Left lung (tissue), 4 donors: ENCODE measurements at regions not wholly inside any gene's neighbourhood (a gene's known extent, or its start where the extent isn't known, plus 50 kb on each side); places are given as distances from the start of the nearest gene placed in this dataset.

Experiments
- ATAC-seq: fragments of 200-7000 bp; cut with Tn5 transposase; one replicate; pipeline ENCODE4 v1.9.1; 2020; ENCODE audit warnings: moderate library complexity
- DNase-seq, 4 donors: peaks; one replicate each; pipeline ENCODE4 v3.0.0-alpha.2; 2013 to 2020
- H3K27ac ChIP-seq, 2 donors: fragments of 200-600 bp; sonication (generic) in 1 of 2; one replicate each; pipeline versions ENCODE4 v1.5.0 to v1.8.0; 2020 to 2021
- H3K27me3 ChIP-seq, 2 donors: fragments of 200-600 bp; sonication (generic) in 1 of 2; one replicate each; pipeline versions ENCODE4 v1.5.0 to v1.8.0; 2020 to 2021
- H3K36me3 ChIP-seq, 2 donors: fragments of 200-600 bp; sonication (generic) in 1 of 2; one replicate each; pipeline versions ENCODE4 v1.5.0 to v1.8.0; 2020 to 2021
- H3K4me1 ChIP-seq, 2 donors: fragments of 200-600 bp; one replicate each; pipeline ENCODE4 v1.8.0; 2021
- H3K4me3 ChIP-seq, 2 donors: fragments of 200-600 bp; sonication (generic) in 1 of 2; one replicate each; pipeline versions ENCODE4 v1.5.0 to v1.8.0; 2020 to 2021; ENCODE audit warnings: mild to moderate bottlenecking in 1 of 2
- H3K9me3 ChIP-seq, 2 donors: fragments of 200-600 bp; sonication (generic) in 1 of 2; one replicate each; pipeline versions ENCODE4 v1.5.0 to v1.8.0; 2020 to 2021
- intact Hi-C, 2 donors: fragments of 100-400 bp; cut with DNase I; formaldehyde crosslinking; loops; one replicate each; pipeline versions ENCODE4 v1.11.2 to v1.14.2; 2022
- TF ChIP-seq, protein P1 (sequence below), 2 donors: fragments of 200-600 bp; sonication (generic) in 1 of 2; IDR thresholded peaks; one replicate each; pipeline versions ENCODE4 v1.5.0 to v1.8.0; 2021; ENCODE audit warnings: antibody characterized with exemption in 2 of 2
- donor health status: DM: no; HTN: yes; CAD: no.
- donor health status: DM: no; HTN: no; CAD: no.

DNA sequence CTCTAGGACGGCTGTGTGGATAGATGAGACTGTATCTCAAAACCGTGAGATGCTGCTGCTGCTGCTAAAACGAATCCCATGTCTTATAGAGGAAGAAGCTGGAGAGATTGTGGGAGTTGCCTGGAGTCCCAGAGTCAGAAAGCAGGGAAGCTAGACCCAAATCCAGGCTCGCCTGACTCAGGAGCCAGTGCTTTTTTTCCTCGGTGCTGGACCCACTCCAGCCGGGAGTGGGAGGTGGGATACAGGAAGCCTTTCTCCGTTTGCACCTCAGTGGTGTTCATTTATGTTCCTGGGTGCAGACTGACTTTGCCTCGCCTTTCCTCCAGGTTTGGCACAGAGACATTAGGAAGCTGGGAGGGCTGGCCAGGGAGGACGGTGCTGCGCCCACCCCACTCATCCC is 150.9 kb upstream of the LINGO1 start:
- DNase-seq (no peak), ATAC-seq (no peak)
- Histone ChIP-seq H3K4me1 (no peaks in the 10 kb centered on the region), H3K36me3 (no peaks in the 10 kb centered on the region), H3K9me3 (peaks cover 0 to 7% of the 10 kb centered on the region in 2 donors), H3K27ac (no peak overlapping the region), H3K27me3 (peaks cover 0 to 41% of the 10 kb centered on the region in 2 donors), H3K4me3 (no peak overlapping the region)
- intact Hi-C loops, result no loop called here
- TF ChIP-seq, protein P1, sequence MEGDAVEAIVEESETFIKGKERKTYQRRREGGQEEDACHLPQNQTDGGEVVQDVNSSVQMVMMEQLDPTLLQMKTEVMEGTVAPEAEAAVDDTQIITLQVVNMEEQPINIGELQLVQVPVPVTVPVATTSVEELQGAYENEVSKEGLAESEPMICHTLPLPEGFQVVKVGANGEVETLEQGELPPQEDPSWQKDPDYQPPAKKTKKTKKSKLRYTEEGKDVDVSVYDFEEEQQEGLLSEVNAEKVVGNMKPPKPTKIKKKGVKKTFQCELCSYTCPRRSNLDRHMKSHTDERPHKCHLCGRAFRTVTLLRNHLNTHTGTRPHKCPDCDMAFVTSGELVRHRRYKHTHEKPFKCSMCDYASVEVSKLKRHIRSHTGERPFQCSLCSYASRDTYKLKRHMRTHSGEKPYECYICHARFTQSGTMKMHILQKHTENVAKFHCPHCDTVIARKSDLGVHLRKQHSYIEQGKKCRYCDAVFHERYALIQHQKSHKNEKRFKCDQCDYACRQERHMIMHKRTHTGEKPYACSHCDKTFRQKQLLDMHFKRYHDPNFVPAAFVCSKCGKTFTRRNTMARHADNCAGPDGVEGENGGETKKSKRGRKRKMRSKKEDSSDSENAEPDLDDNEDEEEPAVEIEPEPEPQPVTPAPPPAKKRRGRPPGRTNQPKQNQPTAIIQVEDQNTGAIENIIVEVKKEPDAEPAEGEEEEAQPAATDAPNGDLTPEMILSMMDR (IDR thresholded peaks at IDR 0.05), result no peak

DNA sequence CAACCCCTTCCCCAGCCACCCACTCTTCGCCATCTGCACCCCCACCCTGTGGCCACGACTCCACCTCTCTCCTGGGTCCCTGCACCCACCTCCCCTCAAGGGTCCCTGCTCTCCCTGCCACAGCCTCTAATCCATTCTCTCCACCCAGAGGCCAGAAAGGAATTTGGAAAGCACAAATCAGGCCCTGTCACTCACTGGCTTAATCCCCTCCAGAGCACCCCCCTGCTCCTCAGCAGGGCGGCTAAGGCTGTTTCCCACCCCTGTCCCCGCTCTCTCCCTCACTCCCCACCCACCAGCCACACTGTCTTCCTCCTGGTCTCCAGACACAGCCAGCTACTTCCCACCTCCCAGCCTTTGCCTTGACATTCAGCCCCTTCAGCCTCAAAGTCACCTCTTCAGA is 150.0 kb upstream of the LINGO1 start:
- H3K4me3 ChIP-seq, result no peak overlapping the region
- peaks cover 0 to 7% of the 10 kb centered on the region in 2 donors for H3K9me3 ChIP-seq
- intact Hi-C loops, result no loop called here
- peaks cover 0 to 37% of the 10 kb centered on the region in 2 donors for H3K27me3 ChIP-seq
- no peak overlapping the region for H3K27ac ChIP-seq
- H3K4me1 ChIP-seq, result no peaks in the 10 kb centered on the region
- TF ChIP-seq, protein P1 (IDR thresholded peaks at IDR 0.05), result no peak
- no peaks in the 10 kb centered on the region for H3K36me3 ChIP-seq
- DNase-seq (no peak), ATAC-seq (no peak)

DNA sequence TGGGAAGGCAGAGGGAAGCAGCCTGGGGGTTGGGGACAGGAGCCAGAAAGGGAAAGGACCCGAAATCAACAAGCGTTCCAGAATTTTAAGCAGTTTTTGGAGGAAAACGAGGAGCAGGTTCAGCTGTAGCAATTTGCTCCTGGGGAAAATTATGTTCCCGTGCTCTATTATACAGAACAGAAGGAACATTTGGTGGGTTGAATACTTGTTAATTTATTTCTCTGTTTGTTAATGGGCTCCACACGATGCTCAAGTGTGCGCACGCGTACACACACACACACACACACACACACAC is 149.2 kb upstream of the LINGO1 start:
- intact Hi-C loops, result no loop called here

DNA sequence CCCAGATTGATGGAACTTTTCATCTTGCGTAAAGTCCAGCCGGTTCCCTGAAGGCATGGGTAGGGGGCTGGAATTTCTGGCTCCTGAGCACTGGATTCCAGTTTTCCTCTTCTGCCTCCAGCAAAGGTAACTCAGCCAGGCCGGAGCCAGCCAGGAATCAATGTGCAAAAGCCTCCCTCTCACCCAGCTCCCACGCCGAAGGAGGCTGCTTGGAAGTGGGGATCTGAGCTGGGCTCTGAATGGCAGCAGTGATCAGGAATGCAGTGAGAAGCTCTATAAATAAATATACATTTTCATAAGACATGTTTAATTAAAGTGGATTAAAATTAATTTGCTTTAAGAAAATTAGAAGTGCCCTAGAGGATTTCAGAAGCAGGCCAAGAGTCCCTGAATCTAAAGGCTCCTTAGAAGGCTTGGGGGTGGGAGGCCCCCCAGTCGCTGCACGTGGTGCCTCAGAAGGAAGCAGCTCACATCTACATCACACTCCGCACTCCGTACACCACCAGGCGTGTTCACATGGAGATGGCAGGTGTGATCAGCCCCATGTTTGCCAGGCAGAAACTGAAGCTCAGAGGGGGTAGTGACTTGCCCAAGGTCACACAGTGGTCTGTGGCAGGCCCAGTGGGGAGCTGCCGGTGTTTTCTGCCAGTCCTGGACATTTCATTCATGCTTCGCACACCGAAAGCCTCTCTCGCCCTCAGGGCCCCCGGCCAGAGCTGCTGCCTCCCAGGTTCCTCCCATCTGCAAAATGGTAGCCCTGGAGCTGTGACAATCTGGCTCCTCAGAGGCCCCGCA is 148.6 kb upstream of the LINGO1 start:
- peaks cover 0 to 7% of the 10 kb centered on the region in 2 donors for H3K9me3 ChIP-seq
- H3K4me3 ChIP-seq, result no peak overlapping the region
- no peaks in the 10 kb centered on the region for H3K36me3 ChIP-seq
- intact Hi-C loops, result no loop called here
- H3K27me3 ChIP-seq, result peaks cover 0 to 24% of the 10 kb centered on the region in 2 donors
- peak in 1 of 4 donors; percentile 51 for DNase-seq
- H3K4me1 ChIP-seq, result no peaks in the 10 kb centered on the region
- ATAC-seq, result no peak
- TF ChIP-seq, protein P1 (IDR thresholded peaks at IDR 0.05), result no peak
- H3K27ac ChIP-seq, result no peak overlapping the region

More for the DNA sequence above, 149.2 kb upstream of the LINGO1 start:
- no peak for ATAC-seq
- no peak for DNase-seq
- no peak overlapping the region for H3K27ac ChIP-seq
- TF ChIP-seq, protein P1 (IDR thresholded peaks at IDR 0.05), result no peak
- no peaks in the 10 kb centered on the region for H3K4me1 ChIP-seq
- H3K9me3 ChIP-seq, result peaks cover 0 to 7% of the 10 kb centered on the region in 2 donors
- no peak overlapping the region for H3K4me3 ChIP-seq
- H3K36me3 ChIP-seq, result no peaks in the 10 kb centered on the region
- H3K27me3 ChIP-seq, result peaks cover 0 to 29% of the 10 kb centered on the region in 2 donors

DNA sequence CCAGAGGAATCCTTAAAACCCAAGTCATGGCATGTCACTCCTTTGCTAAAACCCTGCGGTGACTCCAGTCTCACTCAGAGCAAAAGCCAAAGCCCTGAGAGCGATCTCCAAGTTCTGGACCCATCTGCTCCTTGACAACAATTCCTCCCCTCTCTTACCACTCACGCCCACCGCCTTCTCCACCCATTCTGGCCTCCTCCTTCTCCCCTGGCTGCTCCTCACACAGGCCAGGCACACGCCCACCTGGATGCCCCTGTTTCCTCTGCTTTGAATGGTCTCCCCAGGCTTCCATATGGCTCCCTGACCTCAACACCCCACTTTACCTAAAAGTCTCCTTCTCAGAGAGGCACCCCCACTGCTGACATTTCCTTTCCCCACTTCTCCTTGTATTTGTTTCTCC is 146.1 kb upstream of the LINGO1 start:
- Histone ChIP-seq H3K27me3 (peaks cover 0 to 10% of the 10 kb centered on the region in 2 donors), H3K9me3 (peaks cover 0 to 7% of the 10 kb centered on the region in 2 donors), H3K27ac (no peak overlapping the region), H3K4me3 (no peak overlapping the region), H3K36me3 (no peaks in the 10 kb centered on the region), H3K4me1 (no peaks in the 10 kb centered on the region)
- intact Hi-C loops, result no loop called here
- TF ChIP-seq, protein P1 (IDR thresholded peaks at IDR 0.05), result no peak
- ATAC-seq (no peak), DNase-seq (peak in 1 of 4 donors; percentile 16)
